ENCODE measurements at regions not wholly inside any gene's neighbourhood (a gene's known extent, or its start where the extent isn't known, plus 50 kb on each side); places are given as distances from the start of the nearest gene placed in this dataset.
"Not testable (repeated sequence)": the region's sequence is repeated elsewhere in the genome, so short reads cannot be mapped to it uniquely, and the experiment has no call there.

GRCh38 chr11:38115381-38115780, 1517.3 kb upstream of the RAG2 start:
- not testable (repeated sequence) for TF ChIP-seq EZH2 (IDR thresholded peaks at IDR 0.05; ENCODE audit: insufficient read depth, poor library complexity, severe bottlenecking); EZH2phosphoT487 (IDR thresholded peaks at IDR 0.05; ENCODE audit: insufficient read depth, low read depth)

All from GM23248 (cell line).